PC-3 (cell line): ENCODE measurements at regions not wholly inside any gene's neighbourhood (a gene's known extent, or its start where the extent isn't known, plus 50 kb on each side); places are given as distances from the start of the nearest gene placed in this dataset.

Source experiments
- ATAC-seq: fragments of 200-7000 bp; cut with Tn5 transposase; 2 replicates; pipeline ENCODE4 v1.9.1; 2020; ENCODE audit warnings: mild to moderate bottlenecking, moderate library complexity
- BruUV-seq: library from RNA; stranded (reverse); fragments of 400-500 nt; replicated peaks from 2 replicates; lab custom pipeline; 2021; lab: Mats Ljungman, UMichigan
- CTCF ChIA-PET: fragments of 300-600 bp; sonication (Branson Sonifier 250); formaldehyde crosslinking; loops from one replicate; lab custom pipeline; 2022; ENCODE audit warnings: antibody characterized with exemption; lab: Charles Lee
- POLR2A ChIA-PET: fragments of 300-600 bp; sonication (Branson Sonifier 250); formaldehyde crosslinking; loops from one replicate; lab custom pipeline; 2022; ENCODE audit warnings: antibody characterized with exemption; ENCODE audit not compliant: unreplicated experiment; lab: Charles Lee
- DNase-seq: peaks from one replicate; pipeline ENCODE4 v3.0.0-alpha.2; 2015
- H2AFZ ChIP-seq: fragments of 300-600 bp; sonication (generic); 2 replicates; pipeline ENCODE4 v1.6.0; 2016; ENCODE audit warnings: antibody characterized with exemption, low read length
- H3F3A ChIP-seq: fragments of 300-600 bp; sonication (generic); one replicate; pipeline ENCODE4 v1.6.0; 2017; ENCODE audit warnings: antibody characterized with exemption, low read length, control low read depth, mild to moderate bottlenecking; ENCODE audit not compliant: unreplicated experiment
- H3K27ac ChIP-seq: fragments of 300-600 bp; sonication (generic); 2 replicates; pipeline ENCODE4 v1.5.1; 2016; ENCODE audit warnings: mild to moderate bottlenecking, low read length
- H3K27me3 ChIP-seq: fragments of 300-600 bp; sonication (generic); 2 replicates; pipeline ENCODE4 v1.6.1; 2016; ENCODE audit warnings: low read length, mixed read lengths
- H3K36me3 ChIP-seq: fragments of 300-600 bp; sonication (generic); 2 replicates; pipeline ENCODE4 v1.6.1; 2016; ENCODE audit warnings: low read depth, mixed run types, low read length, mixed read lengths
- H3K4me1 ChIP-seq: fragments of 300-600 bp; sonication (generic); 2 replicates; pipeline ENCODE4 v1.5.1; 2016; ENCODE audit warnings: low read length; ENCODE audit not compliant: insufficient read depth
- H3K4me2 ChIP-seq: fragments of 300-600 bp; sonication (generic); 2 replicates; pipeline ENCODE4 v1.6.0; 2016; ENCODE audit warnings: low read length
- H3K4me3 ChIP-seq: fragments of 300-600 bp; sonication (generic); 2 replicates; pipeline ENCODE4 v1.5.1; 2016; ENCODE audit warnings: mild to moderate bottlenecking, low read length, mixed read lengths
- H3K79me2 ChIP-seq: fragments of 300-600 bp; sonication (generic); 2 replicates; pipeline ENCODE4 v1.6.1; 2017; ENCODE audit warnings: low read length, mixed read lengths
- H3K9ac ChIP-seq: fragments of 300-600 bp; sonication (generic); 2 replicates; pipeline ENCODE4 v1.6.0; 2016; ENCODE audit warnings: mild to moderate bottlenecking, low read length
- H3K9me2 ChIP-seq: fragments of 300-600 bp; sonication (generic); replicated peaks from 2 replicates; pipeline ENCODE4 v1.6.1; 2016; ENCODE audit warnings: mixed run types, low read length, mixed read lengths
- H3K9me3 ChIP-seq: fragments of 300-600 bp; sonication (generic); 2 replicates; pipeline ENCODE4 v1.6.1; 2016; ENCODE audit warnings: low read length, mixed read lengths
- H4K20me1 ChIP-seq: fragments of 300-600 bp; sonication (generic); 2 replicates; pipeline ENCODE4 v1.6.1; 2016; ENCODE audit warnings: low read length, mixed read lengths
- EZH2 ChIP-seq: fragments of 300-600 bp; sonication (generic); IDR thresholded peaks from one replicate; pipeline ENCODE4 v1.6.1; 2017; ENCODE audit warnings: antibody characterized with exemption, mild to moderate bottlenecking, low read length; ENCODE audit not compliant: unreplicated experiment
- EZH2phosphoT487 ChIP-seq: fragments of 300-600 bp; sonication (generic); IDR thresholded peaks from 2 replicates; pipeline ENCODE4 v1.6.1; 2018; ENCODE audit warnings: mild to moderate bottlenecking, antibody characterized with exemption, low read length, borderline replicate concordance
- intact Hi-C: fragments of 100-400 bp; cut with micrococcal nuclease; formaldehyde crosslinking; loops from 2 replicates; pipeline ENCODE4 v1.9.0; 2023
- TF ChIP-seq, protein P1 (sequence below): fragments of 300-600 bp; sonication (generic); conservative IDR thresholded peaks from 2 replicates; pipeline ENCODE4 v1.5.1; 2017; ENCODE audit warnings: antibody characterized with exemption, low read depth, mild to moderate bottlenecking, low read length

DNA sequence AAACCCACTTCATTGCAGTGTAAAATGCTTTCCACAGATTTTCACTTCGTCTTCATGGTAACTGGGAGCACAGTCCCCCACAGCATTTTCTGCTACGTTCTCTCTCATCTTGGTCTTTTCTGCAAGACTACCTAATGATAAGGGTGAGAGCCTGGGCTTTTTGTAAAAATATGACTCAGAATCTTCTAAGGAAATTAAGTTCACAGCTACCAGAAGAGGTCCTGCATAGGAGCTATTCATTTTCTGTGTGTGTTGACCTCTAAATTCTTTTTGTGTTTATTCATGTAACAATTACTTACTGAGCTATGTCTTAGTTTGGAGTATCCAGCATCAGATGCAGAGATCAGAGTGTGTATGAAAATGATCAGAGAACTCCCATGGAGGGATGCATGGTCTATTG, 192.2 kb downstream of the CPEB2 start:
- Histone ChIP-seq H3K9me2 (no peaks in the 10 kb centered on the region), H3K27ac (no peak overlapping the region), H3K9ac (no peak overlapping the region), H3K4me3 (no peak overlapping the region), H2AFZ (no peak overlapping the region), H3K9me3 (no peaks in the 10 kb centered on the region), H3K79me2 (no peaks in the 10 kb centered on the region), H3K27me3 (no peaks in the 10 kb centered on the region), H3K4me2 (no peak overlapping the region), H3K4me1 (no peaks in the 10 kb centered on the region), H4K20me1 (no peaks in the 10 kb centered on the region), H3K36me3 (no peaks in the 10 kb centered on the region), H3F3A (no peaks in the 10 kb centered on the region)
- DNase-seq (no peak), ATAC-seq (no peak)
- CTCF ChIA-PET: no interaction called here
- BruUV-seq: no TSS peak
- intact Hi-C loops: no loop called here
- TF ChIP-seq EZH2: no peak
- TF ChIP-seq EZH2phosphoT487: no peak
- TF ChIP-seq, protein P1, sequence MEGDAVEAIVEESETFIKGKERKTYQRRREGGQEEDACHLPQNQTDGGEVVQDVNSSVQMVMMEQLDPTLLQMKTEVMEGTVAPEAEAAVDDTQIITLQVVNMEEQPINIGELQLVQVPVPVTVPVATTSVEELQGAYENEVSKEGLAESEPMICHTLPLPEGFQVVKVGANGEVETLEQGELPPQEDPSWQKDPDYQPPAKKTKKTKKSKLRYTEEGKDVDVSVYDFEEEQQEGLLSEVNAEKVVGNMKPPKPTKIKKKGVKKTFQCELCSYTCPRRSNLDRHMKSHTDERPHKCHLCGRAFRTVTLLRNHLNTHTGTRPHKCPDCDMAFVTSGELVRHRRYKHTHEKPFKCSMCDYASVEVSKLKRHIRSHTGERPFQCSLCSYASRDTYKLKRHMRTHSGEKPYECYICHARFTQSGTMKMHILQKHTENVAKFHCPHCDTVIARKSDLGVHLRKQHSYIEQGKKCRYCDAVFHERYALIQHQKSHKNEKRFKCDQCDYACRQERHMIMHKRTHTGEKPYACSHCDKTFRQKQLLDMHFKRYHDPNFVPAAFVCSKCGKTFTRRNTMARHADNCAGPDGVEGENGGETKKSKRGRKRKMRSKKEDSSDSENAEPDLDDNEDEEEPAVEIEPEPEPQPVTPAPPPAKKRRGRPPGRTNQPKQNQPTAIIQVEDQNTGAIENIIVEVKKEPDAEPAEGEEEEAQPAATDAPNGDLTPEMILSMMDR: no peak
- POLR2A ChIA-PET: no interaction called here

- H3K4me3 ChIP-seq: no peak overlapping the region
- 0 out of 2 replicates have a peak, but pooled peaks have one; percentile 22 for ATAC-seq
- H3K36me3 ChIP-seq: no peaks in the 10 kb centered on the region
- no peaks in the 10 kb centered on the region for H3K9me2 ChIP-seq
- no peaks in the 10 kb centered on the region for H3K79me2 ChIP-seq
- ChIA-PET CTCF (no interaction called here), POLR2A (no interaction called here)
- H4K20me1 ChIP-seq: no peaks in the 10 kb centered on the region
- H3K4me2 ChIP-seq: no peak overlapping the region
- no peak overlapping the region for H3K27ac ChIP-seq
- no peak overlapping the region for H2AFZ ChIP-seq
- no peak overlapping the region for H3K9ac ChIP-seq
- BruUV-seq: no TSS peak
- peak; percentile 31 for DNase-seq
- TF ChIP-seq EZH2: no peak
- TF ChIP-seq, protein P1: peak; percentile 55
- no peaks in the 10 kb centered on the region for H3K9me3 ChIP-seq
- intact Hi-C loops: no loop called here
- H3K27me3 ChIP-seq: no peaks in the 10 kb centered on the region
- H3F3A ChIP-seq: no peaks in the 10 kb centered on the region
- no peaks in the 10 kb centered on the region for H3K4me1 ChIP-seq
Observed at GRCh38 chr4:15197005-15197404, 194.7 kb downstream of the CPEB2 start.

DNA sequence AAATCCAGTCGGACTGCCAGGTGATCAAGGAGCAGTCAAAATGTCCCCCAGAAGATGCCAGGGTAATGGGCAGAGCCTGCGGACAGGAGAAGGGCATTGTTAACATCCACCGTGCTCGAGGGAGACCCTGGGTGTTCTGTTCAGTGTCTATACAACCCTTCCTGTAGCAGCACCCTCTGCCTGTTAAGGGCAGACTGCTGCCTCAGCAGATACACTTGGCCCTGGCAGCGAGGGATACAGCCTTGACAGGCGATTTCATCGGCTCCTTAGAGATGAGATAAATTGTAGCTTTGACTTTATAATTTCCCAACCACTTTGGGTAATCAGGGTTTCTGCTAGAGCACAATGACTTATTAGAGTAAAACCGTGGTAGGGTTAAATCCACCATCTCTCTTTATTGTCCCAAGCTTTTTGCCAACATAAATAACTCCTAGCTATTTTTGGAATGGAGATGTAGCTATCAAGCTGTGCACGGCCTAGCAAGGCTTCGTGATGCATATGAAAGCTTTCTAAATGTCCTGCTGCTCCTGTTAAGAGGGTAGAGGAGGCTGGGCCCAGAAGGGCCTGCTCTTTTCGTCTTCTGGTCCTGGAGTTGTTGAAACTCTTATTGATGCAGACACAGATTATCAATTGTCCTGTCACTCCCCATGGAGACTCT, 195.9 kb downstream of the CPEB2 start:
- CTCF ChIA-PET: no interaction called here
- H3K36me3 ChIP-seq: no peaks in the 10 kb centered on the region
- H3K9ac ChIP-seq: no peak overlapping the region
- no peak overlapping the region for H2AFZ ChIP-seq
- POLR2A ChIA-PET: interaction anchor here (0.6 kb wide), 1 partner anchor 195 kb away, joined by 10 read pairs; no protein-coding TSS in a partner anchor
- H3K27ac ChIP-seq: no peak overlapping the region
- H3K4me2 ChIP-seq: no peak overlapping the region
- H4K20me1 ChIP-seq: no peaks in the 10 kb centered on the region
- no peaks in the 10 kb centered on the region for H3K27me3 ChIP-seq
- DNase-seq (no peak), ATAC-seq (no peak)
- no peaks in the 10 kb centered on the region for H3K4me1 ChIP-seq
- H3K4me3 ChIP-seq: no peak overlapping the region
- no peaks in the 10 kb centered on the region for H3F3A ChIP-seq
- no TSS peak for BruUV-seq
- H3K9me2 ChIP-seq: no peaks in the 10 kb centered on the region
- no peaks in the 10 kb centered on the region for H3K9me3 ChIP-seq
- TF ChIP-seq, protein P1: no peak
- no peak for TF ChIP-seq EZH2phosphoT487
- no peak for TF ChIP-seq EZH2
- no peaks in the 10 kb centered on the region for H3K79me2 ChIP-seq
- intact Hi-C loops: no loop called here
